ENCODE measurements at regions not wholly inside any gene's neighbourhood (a gene's known extent, or its start where the extent isn't known, plus 50 kb on each side); places are given as distances from the start of the nearest gene placed in this dataset.

DNA sequence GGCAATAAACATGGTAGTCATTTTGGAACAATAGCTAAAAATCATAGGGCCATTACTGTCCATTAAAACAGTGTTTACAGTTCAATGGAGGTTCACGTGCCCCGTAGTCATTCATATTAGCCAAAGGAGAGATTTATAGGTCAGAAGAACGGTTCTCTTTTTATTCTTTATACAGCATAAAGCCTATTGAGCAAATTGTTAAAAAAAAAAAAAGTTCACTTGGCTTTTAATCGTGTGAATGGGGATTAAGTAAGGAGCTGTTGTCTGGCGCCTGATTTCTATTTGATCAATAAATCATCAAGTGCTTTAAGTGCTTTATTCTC lies 69.1 kb upstream of the TBCA start:
- TF ChIP-seq ZNF232 (CRISPR knock-in tag; IDR thresholded peaks at IDR 0.05), result no peak
- TF ChIP-seq, protein P1, sequence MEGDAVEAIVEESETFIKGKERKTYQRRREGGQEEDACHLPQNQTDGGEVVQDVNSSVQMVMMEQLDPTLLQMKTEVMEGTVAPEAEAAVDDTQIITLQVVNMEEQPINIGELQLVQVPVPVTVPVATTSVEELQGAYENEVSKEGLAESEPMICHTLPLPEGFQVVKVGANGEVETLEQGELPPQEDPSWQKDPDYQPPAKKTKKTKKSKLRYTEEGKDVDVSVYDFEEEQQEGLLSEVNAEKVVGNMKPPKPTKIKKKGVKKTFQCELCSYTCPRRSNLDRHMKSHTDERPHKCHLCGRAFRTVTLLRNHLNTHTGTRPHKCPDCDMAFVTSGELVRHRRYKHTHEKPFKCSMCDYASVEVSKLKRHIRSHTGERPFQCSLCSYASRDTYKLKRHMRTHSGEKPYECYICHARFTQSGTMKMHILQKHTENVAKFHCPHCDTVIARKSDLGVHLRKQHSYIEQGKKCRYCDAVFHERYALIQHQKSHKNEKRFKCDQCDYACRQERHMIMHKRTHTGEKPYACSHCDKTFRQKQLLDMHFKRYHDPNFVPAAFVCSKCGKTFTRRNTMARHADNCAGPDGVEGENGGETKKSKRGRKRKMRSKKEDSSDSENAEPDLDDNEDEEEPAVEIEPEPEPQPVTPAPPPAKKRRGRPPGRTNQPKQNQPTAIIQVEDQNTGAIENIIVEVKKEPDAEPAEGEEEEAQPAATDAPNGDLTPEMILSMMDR (IDR thresholded peaks at IDR 0.05), result no peak
- no peak for TF ChIP-seq SMAD4 (CRISPR knock-in tag; IDR thresholded peaks at IDR 0.05)
- TF ChIP-seq, protein P2, sequence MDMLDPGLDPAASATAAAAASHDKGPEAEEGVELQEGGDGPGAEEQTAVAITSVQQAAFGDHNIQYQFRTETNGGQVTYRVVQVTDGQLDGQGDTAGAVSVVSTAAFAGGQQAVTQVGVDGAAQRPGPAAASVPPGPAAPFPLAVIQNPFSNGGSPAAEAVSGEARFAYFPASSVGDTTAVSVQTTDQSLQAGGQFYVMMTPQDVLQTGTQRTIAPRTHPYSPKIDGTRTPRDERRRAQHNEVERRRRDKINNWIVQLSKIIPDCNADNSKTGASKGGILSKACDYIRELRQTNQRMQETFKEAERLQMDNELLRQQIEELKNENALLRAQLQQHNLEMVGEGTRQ (CRISPR knock-in tag; IDR thresholded peaks at IDR 0.05), result no peak
- no peak for TF ChIP-seq FOXK1 (CRISPR knock-in tag; IDR thresholded peaks at IDR 0.05)
- no peak for TF ChIP-seq E2F4 (CRISPR knock-in tag; IDR thresholded peaks at IDR 0.05; ENCODE audit: borderline replicate concordance, low read depth)
